ENCODE measurements at regions not wholly inside any gene's neighbourhood (a gene's known extent, or its start where the extent isn't known, plus 50 kb on each side); places are given as distances from the start of the nearest gene placed in this dataset.
A peak's percentile ranks its signal among the peaks of the same experiment; 100 is the strongest.

GRCh38 chr15:85847031-85847430 is 52.3 kb upstream of the KLHL25 start:
- no peak for DNase-seq (ENCODE audit: low read depth, low spot score)
- in situ Hi-C loops (cut with HindIII; ENCODE audit: low pct_unique_long_range_greater_than_20kb, low sequenced_read_pairs), result no loop called here

GRCh38 chr15:85849946-85850345 is 55.2 kb upstream of the KLHL25 start:
- no peak for DNase-seq (ENCODE audit: low read depth, low spot score)
- in situ Hi-C loops (cut with HindIII; ENCODE audit: low pct_unique_long_range_greater_than_20kb, low sequenced_read_pairs), result no loop called here

- no peak for DNase-seq (ENCODE audit: low read depth, low spot score)
- in situ Hi-C loops (cut with HindIII; ENCODE audit: low pct_unique_long_range_greater_than_20kb, low sequenced_read_pairs), result no loop called here
These were observed 58.2 kb upstream of the KLHL25 start for GRCh38 chr15:85852969-85853368.

- peak; percentile 77 for DNase-seq (ENCODE audit: low read depth, low spot score)
- in situ Hi-C loops (cut with HindIII; ENCODE audit: low pct_unique_long_range_greater_than_20kb, low sequenced_read_pairs), result no loop called here
These were observed 59.8 kb upstream of the KLHL25 start for GRCh38 chr15:85854345-85855097.

GRCh38 chr15:85858586-85859375 is 64.1 kb upstream of the KLHL25 start:
- in situ Hi-C loops (cut with HindIII; ENCODE audit: low pct_unique_long_range_greater_than_20kb, low sequenced_read_pairs), result no loop called here
- DNase-seq (ENCODE audit: low read depth, low spot score), result peak; percentile 83

- no peak for DNase-seq (ENCODE audit: low read depth, low spot score)
- in situ Hi-C loops (cut with HindIII; ENCODE audit: low pct_unique_long_range_greater_than_20kb, low sequenced_read_pairs), result no loop called here
These were observed 64.9 kb upstream of the KLHL25 start for GRCh38 chr15:85859671-85860070.

- in situ Hi-C loops (cut with HindIII; ENCODE audit: low pct_unique_long_range_greater_than_20kb, low sequenced_read_pairs), result no loop called here
- no peak for DNase-seq (ENCODE audit: low read depth, low spot score)
These were observed 65.9 kb upstream of the KLHL25 start for GRCh38 chr15:85860394-85861161.

GRCh38 chr15:85865070-85865684 is 70.5 kb upstream of the KLHL25 start:
- in situ Hi-C loops (cut with HindIII; ENCODE audit: low pct_unique_long_range_greater_than_20kb, low sequenced_read_pairs), result no loop called here
- peak; percentile 76 for DNase-seq (ENCODE audit: low read depth, low spot score)

GRCh38 chr15:85867250-85867649 is 72.5 kb upstream of the KLHL25 start:
- in situ Hi-C loops (cut with HindIII; ENCODE audit: low pct_unique_long_range_greater_than_20kb, low sequenced_read_pairs), result no loop called here
- no peak for DNase-seq (ENCODE audit: low read depth, low spot score)

GRCh38 chr15:85869124-85869523 is 74.4 kb upstream of the KLHL25 start:
- no peak for DNase-seq (ENCODE audit: low read depth, low spot score)
- in situ Hi-C loops (cut with HindIII; ENCODE audit: low pct_unique_long_range_greater_than_20kb, low sequenced_read_pairs), result no loop called here

GRCh38 chr15:85870216-85871014 is 75.7 kb upstream of the KLHL25 start:
- in situ Hi-C loops (cut with HindIII; ENCODE audit: low pct_unique_long_range_greater_than_20kb, low sequenced_read_pairs), result no loop called here
- DNase-seq (ENCODE audit: low read depth, low spot score), result no peak

GRCh38 chr15:85871545-85871944 is 76.8 kb upstream of the KLHL25 start:
- DNase-seq (ENCODE audit: low read depth, low spot score), result no peak
- in situ Hi-C loops (cut with HindIII; ENCODE audit: low pct_unique_long_range_greater_than_20kb, low sequenced_read_pairs), result no loop called here

- in situ Hi-C loops (cut with HindIII; ENCODE audit: low pct_unique_long_range_greater_than_20kb, low sequenced_read_pairs), result no loop called here
- no peak for DNase-seq (ENCODE audit: low read depth, low spot score)
These were observed 77.4 kb upstream of the KLHL25 start for GRCh38 chr15:85872125-85872524.

- no peak for DNase-seq (ENCODE audit: low read depth, low spot score)
- in situ Hi-C loops (cut with HindIII; ENCODE audit: low pct_unique_long_range_greater_than_20kb, low sequenced_read_pairs), result no loop called here
These were observed 79.5 kb upstream of the KLHL25 start for GRCh38 chr15:85874236-85874635.

GRCh38 chr15:85875756-85876155 is 81.0 kb upstream of the KLHL25 start:
- in situ Hi-C loops (cut with HindIII; ENCODE audit: low pct_unique_long_range_greater_than_20kb, low sequenced_read_pairs), result no loop called here
- DNase-seq (ENCODE audit: low read depth, low spot score), result no peak

GRCh38 chr15:85878828-85879225 is 84.1 kb upstream of the KLHL25 start:
- DNase-seq (ENCODE audit: low read depth, low spot score), result no peak
- in situ Hi-C loops (cut with HindIII; ENCODE audit: low pct_unique_long_range_greater_than_20kb, low sequenced_read_pairs), result no loop called here

Measured in SK-MEL-5 (cell line).